OCI-LY3 (cell line): ENCODE measurements at regions not wholly inside any gene's neighbourhood (a gene's known extent, or its start where the extent isn't known, plus 50 kb on each side); places are given as distances from the start of the nearest gene placed in this dataset.

Source experiments
- H2AFZ ChIP-seq: fragments of 200-600, 300-600 bp; shearing (Covaris generic); 2 replicates; pipeline ENCODE4 v1.6.0; 2014; ENCODE audit warnings: antibody characterized with exemption, low read depth, low read length
- H3K27ac ChIP-seq: fragments of 200-600, 300-600 bp; sonication (generic); 2 replicates; pipeline ENCODE4 v1.5.1; 2014; ENCODE audit warnings: mild to moderate bottlenecking, low read length, moderate library complexity, mixed read lengths
- H3K27me3 ChIP-seq: fragments of 200-600, 300-600 bp; sonication (generic); 2 replicates; pipeline ENCODE4 v1.6.1; 2014; ENCODE audit warnings: low read depth, low read length, mixed read lengths
- H3K36me3 ChIP-seq: fragments of 200-600, 300-600 bp; sonication (generic); replicated peaks from 2 replicates; pipeline ENCODE3; 2014; ENCODE audit warnings: low read depth, low read length, mixed read lengths
- H3K4me1 ChIP-seq: fragments of 300-600, 200-600 bp; sonication (generic); 2 replicates; pipeline ENCODE4 v1.6.1; 2014; ENCODE audit warnings: low read length, mixed read lengths
- H3K4me2 ChIP-seq: fragments of 200-600, 300-600 bp; sonication (generic); 2 replicates; pipeline ENCODE4 v1.6.1; 2014; ENCODE audit warnings: low read length, mixed read lengths
- H3K4me3 ChIP-seq: fragments of 300-600, 200-600 bp; sonication (generic); 2 replicates; pipeline ENCODE4 v1.5.1; 2014; ENCODE audit warnings: antibody characterized with exemption, mild to moderate bottlenecking, low read length, moderate library complexity
- H3K79me2 ChIP-seq: fragments of 300-600, 200-600 bp; shearing (Covaris generic); 2 replicates; pipeline ENCODE4 v1.6.1; 2014; ENCODE audit warnings: mild to moderate bottlenecking, low read length, mixed read lengths
- H3K9ac ChIP-seq: fragments of 300-600, 200-600 bp; shearing (Covaris generic); 2 replicates; pipeline ENCODE4 v1.6.0; 2014; ENCODE audit warnings: mild to moderate bottlenecking, low read length, moderate library complexity
- H3K9me3 ChIP-seq: fragments of 200-600, 300-600 bp; shearing (Covaris generic); 2 replicates; pipeline ENCODE4 v1.6.1; 2014; ENCODE audit warnings: low read length, mixed read lengths; ENCODE audit not compliant: insufficient read depth
- H4K20me1 ChIP-seq: fragments of 200-600, 300-600 bp; sonication (generic); 2 replicates; pipeline ENCODE4 v1.6.1; 2016; ENCODE audit warnings: low read length, mixed read lengths; ENCODE audit not compliant: insufficient read depth
- CTCF ChIP-seq: fragments of 200-600, 300-600 bp; sonication (generic); IDR thresholded peaks from 2 replicates; pipeline ENCODE4 v1.5.1; 2014; ENCODE audit warnings: antibody characterized with exemption, low read length, low read depth
- EZH2phosphoT487 ChIP-seq: fragments of 200-600 bp; shearing (Covaris generic); IDR thresholded peaks from 2 replicates; pipeline ENCODE4 v1.6.1; 2018; ENCODE audit warnings: antibody characterized with exemption, mixed run types, low read depth

DNA sequence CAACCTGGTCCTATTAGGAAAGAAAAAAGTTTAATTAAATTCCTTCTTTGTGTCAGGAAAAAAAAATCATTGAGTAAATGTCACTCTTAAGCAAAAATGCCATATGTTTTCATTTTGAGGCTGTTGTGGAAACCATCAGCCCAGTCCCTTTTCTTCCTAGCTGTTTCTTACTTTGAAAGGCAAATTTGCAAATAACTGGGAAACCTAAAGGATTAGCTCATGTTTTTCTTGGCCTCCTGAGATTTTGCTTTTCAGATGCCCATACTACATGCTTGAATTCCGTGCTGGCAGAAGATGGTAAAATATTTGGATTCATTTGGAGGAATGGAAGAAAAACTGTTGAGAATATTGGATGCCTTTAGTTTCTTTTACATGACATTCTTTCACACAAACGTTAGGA is 182.1 kb upstream of the ADAMTS5 start:
- TF ChIP-seq CTCF (no peak), EZH2phosphoT487 (no peak)
- H3K9me3 ChIP-seq, result no peaks in the 10 kb centered on the region
- H3K27ac ChIP-seq, result no peak overlapping the region
- no peak overlapping the region for H3K4me3 ChIP-seq
- H3K79me2 ChIP-seq, result no peaks in the 10 kb centered on the region
- no peaks in the 10 kb centered on the region for H3K36me3 ChIP-seq
- H3K4me2 ChIP-seq, result no peak overlapping the region
- H3K4me1 ChIP-seq, result no peaks in the 10 kb centered on the region
- no peak overlapping the region for H2AFZ ChIP-seq
- H3K9ac ChIP-seq, result no peak overlapping the region
- no peaks in the 10 kb centered on the region for H4K20me1 ChIP-seq
- no peaks in the 10 kb centered on the region for H3K27me3 ChIP-seq

GRCh38 chr21:27146268-27146667 is 179.4 kb upstream of the ADAMTS5 start:
- H3K9me3 ChIP-seq, result no peaks in the 10 kb centered on the region
- no peak for TF ChIP-seq CTCF
- TF ChIP-seq EZH2phosphoT487, result no peak
- H3K9ac ChIP-seq, result no peak overlapping the region
- no peaks in the 10 kb centered on the region for H3K36me3 ChIP-seq
- H4K20me1 ChIP-seq, result no peaks in the 10 kb centered on the region
- H3K27me3 ChIP-seq, result no peaks in the 10 kb centered on the region
- H3K4me3 ChIP-seq, result no peak overlapping the region
- no peak overlapping the region for H3K4me2 ChIP-seq
- H3K79me2 ChIP-seq, result no peaks in the 10 kb centered on the region
- no peak overlapping the region for H2AFZ ChIP-seq
- H3K4me1 ChIP-seq, result no peaks in the 10 kb centered on the region
- H3K27ac ChIP-seq, result no peak overlapping the region

DNA sequence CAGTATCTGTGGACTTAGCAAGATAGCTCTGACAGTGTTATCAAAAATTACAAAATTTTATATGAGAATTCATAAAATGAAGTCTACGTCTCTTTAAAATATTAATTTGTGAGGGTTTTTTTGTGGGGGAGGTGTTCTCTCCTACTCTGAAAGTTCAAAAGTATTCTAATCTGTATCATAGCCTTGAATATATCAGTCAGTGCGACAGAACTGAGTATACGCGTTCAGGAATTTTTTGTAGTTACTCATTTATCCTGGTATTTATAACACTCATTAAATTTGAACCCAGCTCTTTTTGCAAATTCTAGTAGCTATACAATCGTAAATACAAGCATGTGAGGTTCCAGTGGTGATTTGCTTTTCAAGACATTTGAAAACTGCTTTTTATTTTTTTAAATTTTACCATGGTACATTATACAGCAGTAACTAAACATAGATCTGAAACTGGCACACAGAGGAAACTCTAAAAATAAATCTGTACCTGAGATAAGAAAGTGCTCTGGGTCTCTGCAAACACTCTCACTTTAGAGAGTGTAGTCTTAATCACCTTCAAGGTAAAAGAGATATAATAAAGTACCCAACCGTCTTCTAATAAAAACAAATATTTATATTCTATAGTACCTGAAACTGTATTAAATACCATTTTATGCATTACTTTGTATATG is 178.4 kb upstream of the ADAMTS5 start:
- H3K27ac ChIP-seq, result no peak overlapping the region
- TF ChIP-seq CTCF, result no peak
- no peak for TF ChIP-seq EZH2phosphoT487
- no peak overlapping the region for H3K9ac ChIP-seq

GRCh38 chr21:27143476-27143875 is 176.6 kb upstream of the ADAMTS5 start:
- H3K4me1 ChIP-seq, result no peaks in the 10 kb centered on the region
- no peaks in the 10 kb centered on the region for H3K27me3 ChIP-seq
- no peaks in the 10 kb centered on the region for H3K79me2 ChIP-seq
- H3K36me3 ChIP-seq, result no peaks in the 10 kb centered on the region
- H3K27ac ChIP-seq, result no peak overlapping the region
- no peak overlapping the region for H3K4me3 ChIP-seq
- H3K4me2 ChIP-seq, result no peak overlapping the region
- H3K9me3 ChIP-seq, result no peaks in the 10 kb centered on the region
- TF ChIP-seq CTCF (no peak), EZH2phosphoT487 (no peak)
- no peak overlapping the region for H2AFZ ChIP-seq
- H3K9ac ChIP-seq, result no peak overlapping the region
- H4K20me1 ChIP-seq, result no peaks in the 10 kb centered on the region

More for the DNA sequence above, 178.4 kb upstream of the ADAMTS5 start:
- Histone ChIP-seq H3K27me3 (no peaks in the 10 kb centered on the region), H3K36me3 (no peaks in the 10 kb centered on the region), H3K4me2 (no peak overlapping the region), H4K20me1 (no peaks in the 10 kb centered on the region), H3K79me2 (no peaks in the 10 kb centered on the region), H3K4me1 (no peaks in the 10 kb centered on the region), H3K9me3 (no peaks in the 10 kb centered on the region), H3K4me3 (no peak overlapping the region), H2AFZ (no peak overlapping the region)
